CD4-positive, alpha-beta memory T cell (primary cell): ENCODE measurements at regions not wholly inside any gene's neighbourhood (a gene's known extent, or its start where the extent isn't known, plus 50 kb on each side); places are given as distances from the start of the nearest gene placed in this dataset.

Experiments used
- CTCF ChIA-PET: fragments of 350-600 bp; sonication (Branson Sonifier 250); formaldehyde crosslinking; loops from one replicate; lab custom pipeline; 2021; ENCODE audit warnings: inconsistent platforms; ENCODE audit not compliant: partially characterized antibody; lab: Charles Lee
- POLR2A ChIA-PET: fragments of 350-600 bp; sonication (Branson Sonifier 250); formaldehyde crosslinking; loops from one replicate; lab custom pipeline; 2021; ENCODE audit not compliant: partially characterized antibody; lab: Charles Lee
- DNase-seq, 5 donors: peaks; one replicate each; pipeline versions ENCODE4 v3.0.0 to v3.0.0-alpha.2; 2020 to 2022; ENCODE audit warnings: mixed read lengths in 1 of 5
- H3K27ac ChIP-seq: one replicate; pipeline ENCODE4 v1.7.0; 2013; ENCODE audit warnings: low read depth, low read length
- H3K27me3 ChIP-seq: 2 replicates; pipeline ENCODE4 v1.7.0; 2013; ENCODE audit warnings: mild to moderate bottlenecking, low read length, moderate library complexity; ENCODE audit not compliant: insufficient read depth
- H3K36me3 ChIP-seq: 2 replicates; pipeline ENCODE4 v1.7.0; 2013; ENCODE audit warnings: mild to moderate bottlenecking, low read length, moderate library complexity; ENCODE audit not compliant: insufficient read depth
- H3K4me1 ChIP-seq: 2 replicates; pipeline ENCODE4 v1.7.0; 2013; ENCODE audit warnings: mild to moderate bottlenecking, low read length, moderate library complexity; ENCODE audit not compliant: insufficient read depth
- H3K4me3 ChIP-seq, 2 donors: one replicate each; pipeline ENCODE4 v1.7.0; 2013; ENCODE audit warnings: low read length in 2 of 2, mild to moderate bottlenecking in 1 of 2
- H3K9me3 ChIP-seq, 2 donors: one replicate each; pipeline ENCODE4 v1.7.0; 2013; ENCODE audit warnings: low read length in 2 of 2, control low read depth in 1 of 2; ENCODE audit not compliant: control insufficient read depth in 1 of 2
- H3K27ac Mint-ChIP-seq, 7 donors: one replicate each; pipeline ENCODE4 v1.8.0; 2020 to 2021; ENCODE audit warnings: mixed read lengths in 7 of 7, mild to moderate bottlenecking in 6 of 7, inconsistent platforms in 3 of 7, moderate library complexity in 3 of 7
- H3K27me3 Mint-ChIP-seq, 2 donors: one replicate each; pipeline ENCODE4 v1.8.0; 2020 to 2021; ENCODE audit warnings: mixed read lengths in 2 of 2
- H3K36me3 Mint-ChIP-seq, 2 donors: one replicate each; pipeline ENCODE4 v1.8.0; 2020 to 2021; ENCODE audit warnings: mixed read lengths in 2 of 2, inconsistent platforms in 1 of 2, mild to moderate bottlenecking in 1 of 2
- H3K4me1 Mint-ChIP-seq, 4 donors: one replicate each; pipeline ENCODE4 v1.8.0; 2020 to 2021; ENCODE audit warnings: mixed read lengths in 4 of 4, mild to moderate bottlenecking in 1 of 4
- H3K4me3 Mint-ChIP-seq, 8 donors: one replicate each; pipeline ENCODE4 v1.8.0; 2020 to 2021; ENCODE audit warnings: mixed read lengths in 8 of 8, mild to moderate bottlenecking in 7 of 8, moderate library complexity in 6 of 8, inconsistent platforms in 3 of 8
- H3K9me3 Mint-ChIP-seq, 8 donors: one replicate each; pipeline ENCODE4 v1.8.0; 2020 to 2021; ENCODE audit warnings: mixed read lengths in 8 of 8, mild to moderate bottlenecking in 5 of 8, inconsistent platforms in 3 of 8, moderate library complexity in 1 of 8
- intact Hi-C: fragments of 100-400 bp; cut with micrococcal nuclease; formaldehyde crosslinking; loops from one replicate; pipeline ENCODE4 v1.15.1; 2023

DNA sequence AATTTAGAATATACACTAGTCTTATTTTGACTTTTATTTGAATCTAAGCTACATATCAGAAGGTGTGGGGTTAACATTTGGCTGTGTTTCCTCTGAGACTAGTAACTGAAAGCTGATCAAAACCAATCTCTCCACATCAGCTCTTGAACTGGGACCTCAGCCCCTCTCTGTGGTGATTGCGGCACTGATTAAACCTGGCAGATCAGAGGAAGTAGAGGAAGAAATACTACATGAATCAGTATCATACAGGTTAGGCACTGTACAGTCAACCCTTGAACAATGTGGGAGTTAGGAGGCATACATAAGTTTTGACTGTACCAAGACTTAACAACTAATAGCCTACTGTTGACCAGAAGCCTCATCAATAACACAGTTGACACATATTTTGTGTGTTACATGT, 122.5 kb upstream of the C1orf87 start:
- Mint-ChIP-seq H3K4me3 (no peak overlapping the region), H3K9me3 (peaks cover 0 to 4% (median 0%) of the 10 kb centered on the region in 8 donors), H3K36me3 (no peaks in the 10 kb centered on the region), H3K27me3 (no peaks in the 10 kb centered on the region), H3K27ac (no peak overlapping the region), H3K4me1 (no peaks in the 10 kb centered on the region)
- no peak for DNase-seq
- H3K27ac ChIP-seq: no peak overlapping the region
- H3K27me3 ChIP-seq: no peaks in the 10 kb centered on the region
- H3K4me3 ChIP-seq: no peak overlapping the region
- H3K36me3 ChIP-seq: no peaks in the 10 kb centered on the region
- ChIA-PET POLR2A (no interaction called here), CTCF (no interaction called here)
- intact Hi-C loops: no loop called here
- no peaks in the 10 kb centered on the region for H3K4me1 ChIP-seq
- no peaks in the 10 kb centered on the region for H3K9me3 ChIP-seq

DNA sequence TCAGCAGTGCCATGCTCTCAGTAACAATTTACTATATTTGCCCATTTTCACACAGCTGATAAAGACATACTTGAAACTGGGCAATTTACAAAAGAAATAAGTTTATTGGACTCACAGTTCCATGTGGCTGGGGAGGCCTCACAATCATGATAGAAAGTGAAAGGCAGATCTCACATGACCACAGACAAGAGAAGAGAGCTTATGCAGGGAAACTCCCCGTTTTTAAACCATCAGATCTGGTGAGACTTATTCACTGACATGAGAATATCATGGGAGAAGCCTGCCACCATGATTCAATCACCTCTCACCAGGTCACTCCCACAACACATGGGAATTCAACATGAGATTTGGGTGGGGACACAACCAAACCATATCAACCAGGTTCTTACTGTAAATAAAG, 112.1 kb upstream of the C1orf87 start:
- H3K9me3 ChIP-seq: peaks cover 0 to 6% of the 10 kb centered on the region in 2 donors
- ChIA-PET CTCF (no interaction called here), POLR2A (no interaction called here)
- H3K27ac ChIP-seq: no peak overlapping the region
- no peaks in the 10 kb centered on the region for H3K4me1 ChIP-seq
- no peak overlapping the region for H3K27ac Mint-ChIP-seq
- intact Hi-C loops: no loop called here
- no peaks in the 10 kb centered on the region for H3K27me3 Mint-ChIP-seq
- peaks cover 2 to 56% (median 27%) of the 10 kb centered on the region in 8 donors for H3K9me3 Mint-ChIP-seq
- no peaks in the 10 kb centered on the region for H3K4me1 Mint-ChIP-seq
- no peaks in the 10 kb centered on the region for H3K36me3 ChIP-seq
- no peaks in the 10 kb centered on the region for H3K27me3 ChIP-seq
- no peak overlapping the region for H3K4me3 ChIP-seq
- no peak for DNase-seq
- no peaks in the 10 kb centered on the region for H3K36me3 Mint-ChIP-seq
- H3K4me3 Mint-ChIP-seq: no peak overlapping the region

DNA sequence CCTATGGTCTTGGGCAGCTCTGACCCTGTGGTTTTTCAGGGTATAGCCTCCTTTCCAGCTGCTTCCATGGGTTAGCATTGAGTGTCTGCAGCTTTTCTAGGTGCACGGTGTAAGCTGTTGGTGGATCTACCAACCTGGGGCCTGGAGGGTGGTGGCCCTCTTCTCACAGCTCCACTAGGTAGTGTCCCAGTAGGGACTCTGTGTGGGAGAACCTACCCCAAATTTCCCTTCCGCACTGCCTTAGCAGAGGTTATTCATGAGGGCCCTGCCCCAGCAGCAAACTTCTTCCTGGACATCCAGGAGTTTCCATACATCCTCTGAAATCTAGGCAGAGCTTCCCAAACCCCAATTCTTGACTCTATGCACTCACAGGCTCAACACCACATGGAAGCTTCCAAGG, 111.0 kb upstream of the C1orf87 start:
- peaks cover 2 to 56% (median 28%) of the 10 kb centered on the region in 8 donors for H3K9me3 Mint-ChIP-seq

DNA sequence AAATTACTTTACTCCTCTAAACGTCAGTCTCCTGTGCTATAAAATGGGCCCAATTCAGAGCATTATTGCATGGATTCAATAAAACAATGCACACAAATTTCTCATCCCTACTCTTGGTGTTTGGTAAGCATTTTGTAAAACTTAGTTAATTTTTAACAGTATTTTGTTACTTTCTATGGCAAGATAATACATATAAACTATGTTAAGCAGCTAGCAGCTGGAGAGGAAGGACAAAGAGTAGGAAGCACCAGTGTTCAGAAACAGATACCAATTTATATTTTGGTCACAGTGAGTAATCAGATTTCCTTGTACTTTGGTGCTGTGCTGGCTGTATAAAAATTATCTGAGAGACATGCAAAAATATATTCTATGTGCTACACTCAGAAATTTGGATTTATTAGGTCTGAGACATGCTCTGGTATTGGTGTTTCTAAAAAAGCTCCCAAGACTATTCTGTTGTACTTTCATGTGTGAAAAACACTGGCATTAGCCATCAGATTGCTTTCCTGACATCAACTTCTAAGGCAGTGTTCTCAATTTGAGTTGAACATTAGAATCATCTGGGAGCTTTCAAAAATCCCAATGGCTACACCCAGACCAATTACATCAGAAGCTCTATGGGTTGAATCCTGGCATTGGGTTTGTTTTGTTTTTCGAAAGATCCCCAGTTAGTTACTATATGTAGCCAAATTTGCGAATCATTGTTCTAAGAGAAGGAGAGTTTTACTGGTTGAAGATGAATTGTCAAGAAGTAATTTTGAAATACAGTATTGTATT, 100.3 kb upstream of the C1orf87 start:
- DNase-seq: no peak
- H3K4me1 ChIP-seq: no peaks in the 10 kb centered on the region
- H3K27me3 ChIP-seq: no peaks in the 10 kb centered on the region
- no peak overlapping the region for H3K4me3 ChIP-seq
- CTCF ChIA-PET: no interaction called here
- Mint-ChIP-seq H3K4me3 (no peak overlapping the region), H3K27me3 (peaks cover 0 to 2% of the 10 kb centered on the region in 2 donors), H3K4me1 (no peaks in the 10 kb centered on the region), H3K27ac (no peak overlapping the region), H3K36me3 (no peaks in the 10 kb centered on the region), H3K9me3 (peaks cover 0 to 4% (median 0%) of the 10 kb centered on the region in 8 donors)
- intact Hi-C loops: no loop called here
- H3K36me3 ChIP-seq: no peaks in the 10 kb centered on the region
- H3K27ac ChIP-seq: no peak overlapping the region
- H3K9me3 ChIP-seq: no peaks in the 10 kb centered on the region
- POLR2A ChIA-PET: no interaction called here

More for the DNA sequence above, 111.0 kb upstream of the C1orf87 start:
- no peaks in the 10 kb centered on the region for H3K27me3 Mint-ChIP-seq
- Histone ChIP-seq H3K27me3 (no peaks in the 10 kb centered on the region), H3K27ac (no peak overlapping the region), H3K4me3 (no peak overlapping the region), H3K4me1 (no peaks in the 10 kb centered on the region), H3K36me3 (no peaks in the 10 kb centered on the region), H3K9me3 (no peaks in the 10 kb centered on the region)
- no peaks in the 10 kb centered on the region for H3K4me1 Mint-ChIP-seq
- H3K27ac Mint-ChIP-seq: no peak overlapping the region
- intact Hi-C loops: no loop called here
- ChIA-PET POLR2A (no interaction called here), CTCF (no interaction called here)
- no peak for DNase-seq
- H3K36me3 Mint-ChIP-seq: no peaks in the 10 kb centered on the region
- H3K4me3 Mint-ChIP-seq: no peak overlapping the region

DNA sequence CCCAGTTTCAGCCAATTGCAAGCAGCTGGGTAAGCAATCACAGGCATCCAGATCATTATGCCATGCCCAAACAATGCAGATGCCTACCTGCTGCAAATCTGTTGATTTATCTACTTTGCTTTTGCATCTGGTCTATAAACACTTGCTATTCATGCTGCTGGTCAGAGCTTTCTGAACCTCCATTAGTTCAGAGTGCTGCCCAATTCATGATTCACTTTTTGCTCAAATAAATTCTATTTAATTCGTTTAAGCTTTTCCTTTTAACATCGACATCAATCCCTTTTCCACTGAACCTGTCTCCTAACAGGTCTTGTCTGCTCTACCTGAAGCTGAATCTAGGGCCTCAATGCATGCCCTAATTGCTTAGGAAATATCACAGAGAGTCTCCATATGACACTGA, 99.4 kb upstream of the C1orf87 start:
- POLR2A ChIA-PET: no interaction called here
- Histone ChIP-seq H3K27me3 (no peaks in the 10 kb centered on the region), H3K4me3 (no peak overlapping the region), H3K9me3 (no peaks in the 10 kb centered on the region), H3K36me3 (no peaks in the 10 kb centered on the region), H3K4me1 (no peaks in the 10 kb centered on the region), H3K27ac (no peak overlapping the region)
- Mint-ChIP-seq H3K4me1 (no peaks in the 10 kb centered on the region), H3K4me3 (no peak overlapping the region), H3K27ac (no peak overlapping the region), H3K27me3 (peaks cover 0 to 2% of the 10 kb centered on the region in 2 donors), H3K9me3 (peaks cover 0 to 4% (median 0%) of the 10 kb centered on the region in 8 donors), H3K36me3 (no peaks in the 10 kb centered on the region)
- CTCF ChIA-PET: interaction anchor here (1.2 kb wide), 1 partner anchor 15 kb away, joined by 3 read pairs; no protein-coding TSS in a partner anchor
- no peak for DNase-seq
- intact Hi-C loops: no loop called here

DNA sequence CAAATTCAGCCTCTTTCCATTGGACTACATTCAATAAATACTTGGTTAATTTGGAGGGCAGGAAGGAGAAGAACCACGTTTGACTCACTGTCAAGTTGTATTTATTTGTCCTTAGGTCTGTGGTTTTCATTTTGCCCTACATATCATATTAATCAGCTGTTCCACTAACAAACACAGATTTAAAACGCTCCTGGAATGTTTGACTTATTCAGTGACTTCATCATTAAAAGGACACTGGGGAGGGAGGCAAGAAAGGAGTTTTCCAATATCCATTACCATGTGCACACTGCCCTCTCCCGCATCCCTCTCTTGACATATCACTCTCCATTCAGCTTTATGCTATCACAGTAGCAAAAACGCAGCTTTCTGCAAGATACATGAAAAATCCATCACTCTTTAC, 98.2 kb upstream of the C1orf87 start:
- CTCF ChIA-PET: interaction anchor here (1.2 kb wide), 1 partner anchor 13 kb away, joined by 3 read pairs; no protein-coding TSS in a partner anchor
- Mint-ChIP-seq H3K9me3 (peaks cover 0 to 4% (median 0%) of the 10 kb centered on the region in 8 donors), H3K36me3 (no peaks in the 10 kb centered on the region), H3K27me3 (peaks cover 0 to 2% of the 10 kb centered on the region in 2 donors), H3K4me1 (no peaks in the 10 kb centered on the region), H3K4me3 (no peak overlapping the region), H3K27ac (no peak overlapping the region)
- no peak for DNase-seq
- Histone ChIP-seq H3K4me3 (no peak overlapping the region), H3K4me1 (no peaks in the 10 kb centered on the region), H3K27me3 (no peaks in the 10 kb centered on the region), H3K36me3 (no peaks in the 10 kb centered on the region), H3K27ac (no peak overlapping the region), H3K9me3 (no peaks in the 10 kb centered on the region)
- POLR2A ChIA-PET: no interaction called here
- intact Hi-C loops: no loop called here

DNA sequence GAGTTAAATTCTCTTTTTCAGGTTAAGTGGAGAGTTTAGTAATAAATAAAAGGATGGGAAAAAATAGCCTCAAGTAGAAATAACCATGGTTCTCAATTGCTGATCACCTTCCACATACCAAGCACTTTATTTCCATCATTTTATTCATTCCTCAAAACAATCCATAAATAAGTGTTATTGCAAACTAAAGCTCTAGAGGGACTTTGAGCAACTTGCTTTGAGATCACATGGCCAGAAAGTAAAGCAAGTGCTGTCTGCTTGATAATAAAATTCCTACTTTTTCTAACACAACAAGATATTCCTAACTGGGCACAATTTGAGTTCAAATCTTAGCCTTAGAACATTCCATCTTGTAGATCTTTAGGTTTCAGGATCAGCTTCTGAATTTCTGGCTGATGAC, 97.1 kb upstream of the C1orf87 start:
- no peaks in the 10 kb centered on the region for H3K9me3 ChIP-seq
- Mint-ChIP-seq H3K27ac (no peak overlapping the region), H3K27me3 (peaks cover 0 to 2% of the 10 kb centered on the region in 2 donors), H3K4me1 (no peaks in the 10 kb centered on the region), H3K36me3 (no peaks in the 10 kb centered on the region), H3K9me3 (peaks cover 0 to 4% (median 0%) of the 10 kb centered on the region in 8 donors), H3K4me3 (no peak overlapping the region)
- H3K27me3 ChIP-seq: no peaks in the 10 kb centered on the region
- no peaks in the 10 kb centered on the region for H3K4me1 ChIP-seq
- H3K27ac ChIP-seq: no peak overlapping the region
- ChIA-PET CTCF (no interaction called here), POLR2A (no interaction called here)
- intact Hi-C loops: no loop called here
- no peak for DNase-seq
- H3K36me3 ChIP-seq: no peaks in the 10 kb centered on the region
- H3K4me3 ChIP-seq: no peak overlapping the region
